DMS79 (cell line): ENCODE measurements at regions not wholly inside any gene's neighbourhood (a gene's known extent, or its start where the extent isn't known, plus 50 kb on each side); places are given as distances from the start of the nearest gene placed in this dataset.
"Not testable (repeated sequence)": the region's sequence is repeated elsewhere in the genome, so short reads cannot be mapped to it uniquely, and the experiment has no call there.

ENCODE experiments used
- DNase-seq: peaks from one replicate; lab custom pipeline; 2025; lab: John Stamatoyannopoulos, UW

GRCh38 chr6:137802408-137803182 is 64.5 kb upstream of the TNFAIP3 start:
- no peak for DNase-seq

- no peak for DNase-seq
Measured at GRCh38 chr6:137804637-137805036, 62.4 kb upstream of the TNFAIP3 start.

- DNase-seq, result no peak
Measured at GRCh38 chr6:137805622-137806021, 61.4 kb upstream of the TNFAIP3 start.

- DNase-seq, result no peak
Measured at GRCh38 chr6:137806914-137807682, 60.0 kb upstream of the TNFAIP3 start.

GRCh38 chr6:137808191-137808590 is 58.9 kb upstream of the TNFAIP3 start:
- DNase-seq, result no peak

GRCh38 chr6:137808836-137809315 is 58.2 kb upstream of the TNFAIP3 start:
- DNase-seq, result no peak

- not testable (repeated sequence) for DNase-seq
Measured at GRCh38 chr6:137809895-137810553, 57.0 kb upstream of the TNFAIP3 start.

GRCh38 chr6:137810554-137811120 is 56.4 kb upstream of the TNFAIP3 start:
- no peak for DNase-seq

GRCh38 chr6:137811121-137811915 is 55.7 kb upstream of the TNFAIP3 start:
- DNase-seq, result no peak

GRCh38 chr6:137811916-137812553 is 55.0 kb upstream of the TNFAIP3 start:
- no peak for DNase-seq

GRCh38 chr6:137813308-137813970 is 53.6 kb upstream of the TNFAIP3 start:
- no peak for DNase-seq

- not testable (repeated sequence) for DNase-seq
Measured at GRCh38 chr6:137814030-137814429, 53.0 kb upstream of the TNFAIP3 start.

- no peak for DNase-seq
Measured at GRCh38 chr6:137815692-137816091, 51.4 kb upstream of the TNFAIP3 start.

- no peak for DNase-seq
Measured at GRCh38 chr6:137816133-137816579, 50.9 kb upstream of the TNFAIP3 start.

- no peak for DNase-seq
Measured at GRCh38 chr6:137816688-137817618, 50.1 kb upstream of the TNFAIP3 start.
